HL-60 (cell line): ENCODE measurements at regions not wholly inside any gene's neighbourhood (a gene's known extent, or its start where the extent isn't known, plus 50 kb on each side); places are given as distances from the start of the nearest gene placed in this dataset.

Experiments used
- DNase-seq, 2 experiments: peaks; one replicate each; pipeline ENCODE4 v3.0.0-alpha.2; 2010 to 2020; ENCODE audit warnings: low read depth in 1 of 2, low spot score in 1 of 2
- H3K27ac ChIP-seq: fragments of 250-450 bp; sonication (Bioruptor Pico); replicated peaks from 2 replicates; pipeline ENCODE4 v1.5.1; 2020; ENCODE audit warnings: mild to moderate bottlenecking, moderate library complexity
- H3K27me3 ChIP-seq: fragments of 250-450 bp; sonication (Bioruptor Pico); 2 replicates; pipeline ENCODE4 v1.5.1; 2021; ENCODE audit warnings: mild to moderate bottlenecking, moderate library complexity; ENCODE audit not compliant: insufficient read depth, poor library complexity, severe bottlenecking
- H3K4me3 ChIP-seq: replicated peaks from 2 replicates; pipeline ENCODE4 v1.5.1; 2011; ENCODE audit warnings: mild to moderate bottlenecking, control low read depth, low read length; ENCODE audit not compliant: insufficient read depth
- CTCF ChIP-seq: IDR thresholded peaks from one replicate; pipeline ENCODE4 v1.5.1; 2011; ENCODE audit warnings: low read length, control low read depth, inconsistent platforms; ENCODE audit not compliant: insufficient read depth
- GABPA ChIP-seq: IDR thresholded peaks from 2 replicates; pipeline ENCODE4 v1.6.1; 2012; ENCODE audit warnings: low read depth
- POLR2AphosphoS5 ChIP-seq: IDR thresholded peaks from 2 replicates; pipeline ENCODE4 v1.6.1; 2012; ENCODE audit warnings: low read depth
- REST ChIP-seq: IDR thresholded peaks from 2 replicates; pipeline ENCODE4 v1.6.1; 2012; ENCODE audit warnings: low read depth; ENCODE audit not compliant: insufficient replicate concordance
- SPI1 ChIP-seq: IDR thresholded peaks from 2 replicates; pipeline ENCODE4 v1.6.1; 2012; ENCODE audit warnings: low read depth, mild to moderate bottlenecking, borderline replicate concordance

GRCh38 chr7:20030915-20031362, 186.2 kb downstream of the MACC1 start:
- H3K27me3 ChIP-seq: no peaks in the 10 kb centered on the region
- no peak for DNase-seq
- no peak for TF ChIP-seq GABPA
- no peak for TF ChIP-seq REST
- no peak for TF ChIP-seq CTCF
- no peak overlapping the region for H3K27ac ChIP-seq
- no peak overlapping the region for H3K4me3 ChIP-seq

GRCh38 chr7:20030417-20030816, 186.8 kb downstream of the MACC1 start:
- TF ChIP-seq REST (no peak), GABPA (no peak), SPI1 (no peak), CTCF (no peak), POLR2AphosphoS5 (no peak)
- Histone ChIP-seq H3K27ac (no peak overlapping the region), H3K27me3 (no peaks in the 10 kb centered on the region), H3K4me3 (no peak overlapping the region)
- DNase-seq: no peak

GRCh38 chr7:20026762-20027161, 190.4 kb downstream of the MACC1 start:
- Histone ChIP-seq H3K27me3 (no peaks in the 10 kb centered on the region), H3K27ac (no peak overlapping the region), H3K4me3 (no peak overlapping the region)
- no peak for DNase-seq
- TF ChIP-seq POLR2AphosphoS5: no peak
- TF ChIP-seq CTCF: no peak
- TF ChIP-seq SPI1: no peak
- no peak for TF ChIP-seq GABPA
- no peak for TF ChIP-seq REST
